Coronary artery (tissue), 2 donors: ENCODE measurements at regions not wholly inside any gene's neighbourhood (a gene's known extent, or its start where the extent isn't known, plus 50 kb on each side); places are given as distances from the start of the nearest gene placed in this dataset.

Source experiments
- DNase-seq: peaks from one replicate; pipeline ENCODE4 v3.0.0-alpha.2; 2017; ENCODE audit warnings: low spot score
- H3K27ac ChIP-seq, 2 donors: fragments of 200-600 bp; sonication (generic); one replicate each; pipeline ENCODE4 v1.5.1; 2016 to 2019
- H3K4me3 ChIP-seq: fragments of 200-600 bp; sonication (generic); 2 replicates; pipeline ENCODE4 v1.5.1; 2016; ENCODE audit warnings: mild to moderate bottlenecking, moderate library complexity
- TF ChIP-seq, protein P1 (sequence below): fragments of 200-600 bp; sonication (generic); IDR thresholded peaks from one replicate; pipeline ENCODE4 v1.5.1; 2019; ENCODE audit warnings: antibody characterized with exemption

DNA sequence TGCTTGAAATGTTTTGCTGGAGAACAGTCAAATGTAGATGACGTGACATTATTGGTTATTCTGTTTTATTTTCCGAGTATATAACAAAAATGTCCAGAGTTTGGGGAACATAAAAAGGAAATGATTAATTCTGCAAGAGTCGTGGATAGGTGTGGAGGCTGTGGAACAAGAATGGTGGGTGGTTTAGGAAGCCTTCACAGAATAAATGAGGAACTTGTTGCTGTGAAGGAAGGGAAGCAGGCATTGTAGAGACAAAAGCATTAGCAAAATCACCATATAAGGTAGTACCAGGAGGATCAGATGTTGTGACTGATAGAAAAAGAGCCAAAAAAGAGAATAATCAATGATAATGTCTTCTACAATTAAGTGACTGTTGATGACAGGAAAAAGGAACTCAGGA lies 66.2 kb upstream of the CNTLN start:
- TF ChIP-seq, protein P1, sequence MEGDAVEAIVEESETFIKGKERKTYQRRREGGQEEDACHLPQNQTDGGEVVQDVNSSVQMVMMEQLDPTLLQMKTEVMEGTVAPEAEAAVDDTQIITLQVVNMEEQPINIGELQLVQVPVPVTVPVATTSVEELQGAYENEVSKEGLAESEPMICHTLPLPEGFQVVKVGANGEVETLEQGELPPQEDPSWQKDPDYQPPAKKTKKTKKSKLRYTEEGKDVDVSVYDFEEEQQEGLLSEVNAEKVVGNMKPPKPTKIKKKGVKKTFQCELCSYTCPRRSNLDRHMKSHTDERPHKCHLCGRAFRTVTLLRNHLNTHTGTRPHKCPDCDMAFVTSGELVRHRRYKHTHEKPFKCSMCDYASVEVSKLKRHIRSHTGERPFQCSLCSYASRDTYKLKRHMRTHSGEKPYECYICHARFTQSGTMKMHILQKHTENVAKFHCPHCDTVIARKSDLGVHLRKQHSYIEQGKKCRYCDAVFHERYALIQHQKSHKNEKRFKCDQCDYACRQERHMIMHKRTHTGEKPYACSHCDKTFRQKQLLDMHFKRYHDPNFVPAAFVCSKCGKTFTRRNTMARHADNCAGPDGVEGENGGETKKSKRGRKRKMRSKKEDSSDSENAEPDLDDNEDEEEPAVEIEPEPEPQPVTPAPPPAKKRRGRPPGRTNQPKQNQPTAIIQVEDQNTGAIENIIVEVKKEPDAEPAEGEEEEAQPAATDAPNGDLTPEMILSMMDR: no peak
- no peak for DNase-seq
- Histone ChIP-seq H3K4me3 (no peak overlapping the region), H3K27ac (no peak overlapping the region)

DNA sequence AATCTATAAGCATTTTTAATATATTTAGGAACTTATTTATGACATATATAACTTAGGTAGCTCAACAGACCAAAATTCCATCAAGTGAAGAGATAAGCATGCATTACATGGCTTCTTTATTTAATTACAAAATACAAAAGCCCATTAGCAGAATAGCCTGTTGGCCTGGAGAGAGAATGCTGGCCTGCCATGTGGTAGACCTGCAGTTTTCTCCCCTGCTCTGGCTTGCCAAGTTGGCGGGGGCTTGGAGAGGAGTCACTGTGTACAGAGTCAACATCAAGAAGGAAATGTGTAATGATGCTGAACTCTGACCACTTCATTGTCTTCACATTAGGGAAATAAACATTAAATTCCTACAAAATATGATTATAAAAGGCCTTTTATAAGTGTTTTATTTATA lies 69.8 kb upstream of the CNTLN start:
- TF ChIP-seq, protein P1: no peak
- DNase-seq: no peak
- Histone ChIP-seq H3K27ac (no peak overlapping the region), H3K4me3 (no peak overlapping the region)

DNA sequence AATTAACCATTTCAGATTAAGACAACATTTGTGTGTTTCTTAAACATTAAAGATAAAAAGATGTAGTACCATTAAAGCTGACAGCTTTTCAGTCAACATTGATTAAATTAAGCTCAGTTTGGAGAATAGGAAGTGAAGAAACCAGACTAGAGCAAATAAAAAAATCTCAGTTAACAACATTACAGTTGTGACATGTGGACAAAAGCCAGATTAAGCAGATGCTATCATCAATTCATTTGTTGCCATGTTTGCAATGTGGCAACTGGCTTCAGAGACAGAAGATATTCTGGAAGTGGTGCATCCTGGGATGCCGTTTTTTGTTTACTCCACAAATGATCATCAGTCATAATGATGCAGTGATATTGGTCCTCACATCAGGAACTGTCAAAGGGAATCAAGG lies 70.3 kb upstream of the CNTLN start:
- Histone ChIP-seq H3K4me3 (no peak overlapping the region), H3K27ac (no peak overlapping the region)
- DNase-seq: no peak
- TF ChIP-seq, protein P1: no peak

DNA sequence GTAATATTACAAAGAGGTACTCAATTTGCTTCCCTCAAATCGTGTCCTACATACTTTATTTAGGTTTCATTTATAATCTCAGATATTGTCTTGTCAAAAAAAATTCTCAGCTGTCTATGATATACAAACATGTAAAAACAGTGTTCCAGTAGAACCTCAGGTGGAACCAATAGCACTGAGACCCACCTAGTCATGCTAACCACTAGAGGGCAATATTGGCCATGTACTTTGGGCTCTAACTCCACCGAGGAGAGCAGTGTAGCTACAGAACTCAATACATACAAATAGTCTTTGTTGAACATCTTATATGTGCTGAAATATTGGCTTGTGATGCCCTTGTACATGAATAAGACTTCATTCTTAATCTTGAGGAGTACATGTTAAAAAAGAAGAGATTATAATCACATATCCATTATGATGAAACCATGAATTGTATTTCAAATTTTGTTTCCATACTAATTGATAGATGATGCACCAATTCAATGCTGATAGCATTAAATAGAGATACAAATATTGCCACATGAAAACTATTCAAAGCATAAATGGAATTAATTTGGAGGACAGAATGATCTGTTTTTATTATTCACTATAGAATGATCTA lies 71.2 kb upstream of the CNTLN start:
- no peak for DNase-seq

DNA sequence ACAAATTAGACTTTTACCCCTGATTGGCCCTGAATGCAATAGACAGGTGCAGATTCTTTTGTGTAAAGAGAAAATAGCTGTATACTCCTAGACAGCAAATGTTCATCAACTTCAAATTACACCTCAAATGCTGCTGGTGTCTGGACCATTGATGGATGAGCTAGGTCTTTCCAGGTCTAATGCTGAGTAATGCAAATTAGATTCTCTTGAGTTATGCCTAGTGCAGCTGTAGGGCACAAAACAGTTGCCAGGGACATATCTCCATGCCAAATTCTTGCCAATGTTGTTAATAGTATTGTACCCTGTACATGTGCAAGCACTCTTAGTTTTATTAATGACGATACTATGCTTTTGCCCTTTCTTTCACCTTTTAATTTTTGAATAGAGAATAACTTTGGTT lies 72.3 kb upstream of the CNTLN start:
- Histone ChIP-seq H3K4me3 (no peak overlapping the region), H3K27ac (no peak overlapping the region)
- TF ChIP-seq, protein P1: no peak
- DNase-seq: no peak

More for the DNA sequence above, 71.2 kb upstream of the CNTLN start:
- no peak overlapping the region for H3K4me3 ChIP-seq
- H3K27ac ChIP-seq: no peak overlapping the region
- TF ChIP-seq, protein P1: no peak

DNA sequence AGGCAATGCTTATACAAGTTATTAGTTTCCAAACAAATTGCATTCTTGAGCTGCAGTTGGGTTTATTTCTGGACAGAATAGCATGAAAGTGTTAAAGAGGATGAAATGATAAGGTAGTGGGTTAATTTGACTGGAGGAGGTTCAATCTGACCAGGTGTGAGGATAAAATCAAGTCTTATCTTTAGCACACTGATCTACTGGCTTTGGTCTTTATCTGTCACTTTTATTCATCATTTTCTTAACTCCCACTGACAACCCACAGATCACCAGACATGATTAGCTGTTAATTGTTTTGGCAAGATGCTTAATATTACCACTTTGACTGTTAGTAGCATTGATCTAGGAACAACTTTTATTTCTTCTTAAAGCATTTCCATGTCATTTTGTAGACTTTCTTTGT lies 74.4 kb upstream of the CNTLN start:
- no peak overlapping the region for H3K4me3 ChIP-seq
- no peak for DNase-seq
- TF ChIP-seq, protein P1: no peak
- H3K27ac ChIP-seq: no peak overlapping the region

DNA sequence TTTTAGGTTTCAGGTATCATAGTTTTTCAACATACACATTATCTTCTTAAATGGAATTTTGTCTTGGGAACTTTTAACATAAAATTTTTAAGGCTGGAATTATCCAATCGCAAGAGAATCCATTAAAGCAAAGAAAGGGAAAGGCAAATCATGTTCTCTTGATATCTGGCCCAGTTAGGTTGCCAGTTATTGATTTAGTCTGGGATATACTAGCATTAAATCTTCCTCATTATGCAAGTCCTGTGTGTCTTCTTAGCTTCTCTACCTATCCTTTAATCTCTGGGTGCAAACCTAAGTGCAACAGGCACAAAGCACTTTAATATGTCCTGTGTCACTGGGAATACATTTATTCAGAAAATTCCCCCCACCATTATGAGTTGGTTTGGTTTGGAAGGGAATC lies 75.4 kb upstream of the CNTLN start:
- no peak overlapping the region for H3K4me3 ChIP-seq
- no peak overlapping the region for H3K27ac ChIP-seq
- TF ChIP-seq, protein P1: no peak
- DNase-seq: no peak
